HG02885 (cell line): ENCODE measurements at regions not wholly inside any gene's neighbourhood (a gene's known extent, or its start where the extent isn't known, plus 50 kb on each side); places are given as distances from the start of the nearest gene placed in this dataset.
"Not testable (repeated sequence)": the region's sequence is repeated elsewhere in the genome, so short reads cannot be mapped to it uniquely, and the experiment has no call there.

Experiments
- ATAC-seq: cut with Tn5 transposase; IDR thresholded peaks from one replicate; pipeline ENCODE4 v1.9.1; 2021; ENCODE audit warnings: mild to moderate bottlenecking; ENCODE audit not compliant: unreplicated experiment, poor library complexity

- ATAC-seq = not testable (repeated sequence)
Observed at GRCh38 chr2:101645886-101646285, 51.6 kb upstream of the MAP4K4 start.

GRCh38 chr2:101644842-101645383 lies 52.6 kb upstream of the MAP4K4 start:
- ATAC-seq = no peak

- no peak for ATAC-seq
Observed at GRCh38 chr2:101643004-101643524, 54.4 kb upstream of the MAP4K4 start.

DNA sequence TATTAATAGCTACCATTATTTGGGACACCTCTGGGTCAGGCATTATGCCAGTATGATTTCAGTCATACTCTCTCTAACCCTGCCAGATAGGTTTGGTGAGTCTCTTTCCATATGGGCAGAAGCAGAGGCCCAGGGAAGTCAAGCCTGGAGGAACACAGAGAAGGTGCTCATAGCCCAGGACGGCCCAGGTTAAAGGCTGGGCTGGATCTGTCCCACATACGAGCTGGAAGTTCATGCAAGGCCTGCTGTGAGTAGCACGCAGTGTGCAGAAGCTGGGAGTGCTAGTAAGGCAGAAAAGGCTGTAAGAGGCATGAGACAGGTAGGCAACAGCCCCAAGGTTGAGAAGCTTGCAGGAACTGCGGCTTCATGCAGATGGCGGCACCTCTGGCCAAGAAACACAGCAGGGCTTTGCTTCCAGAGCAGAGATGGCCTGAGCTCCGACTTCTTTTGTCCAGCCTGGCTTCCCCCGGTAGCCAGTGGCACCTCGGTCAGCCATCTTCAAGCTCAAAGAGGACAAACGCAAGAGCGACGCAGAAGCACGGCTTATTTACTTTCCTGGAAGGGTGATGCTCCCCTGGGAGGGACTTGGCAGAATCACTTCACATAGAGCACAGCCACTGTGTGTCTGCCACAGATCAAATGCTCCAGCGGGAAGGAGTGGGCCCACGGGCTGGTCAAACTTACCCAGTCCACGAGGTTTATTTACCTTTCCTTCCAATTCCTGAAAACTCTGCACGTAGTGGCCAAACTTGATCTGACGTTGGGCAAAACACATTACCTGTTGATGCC lies 58.5 kb upstream of the MAP4K4 start:
- no peak for ATAC-seq

GRCh38 chr2:101638181-101638711 lies 59.3 kb upstream of the MAP4K4 start:
- ATAC-seq = no peak

DNA sequence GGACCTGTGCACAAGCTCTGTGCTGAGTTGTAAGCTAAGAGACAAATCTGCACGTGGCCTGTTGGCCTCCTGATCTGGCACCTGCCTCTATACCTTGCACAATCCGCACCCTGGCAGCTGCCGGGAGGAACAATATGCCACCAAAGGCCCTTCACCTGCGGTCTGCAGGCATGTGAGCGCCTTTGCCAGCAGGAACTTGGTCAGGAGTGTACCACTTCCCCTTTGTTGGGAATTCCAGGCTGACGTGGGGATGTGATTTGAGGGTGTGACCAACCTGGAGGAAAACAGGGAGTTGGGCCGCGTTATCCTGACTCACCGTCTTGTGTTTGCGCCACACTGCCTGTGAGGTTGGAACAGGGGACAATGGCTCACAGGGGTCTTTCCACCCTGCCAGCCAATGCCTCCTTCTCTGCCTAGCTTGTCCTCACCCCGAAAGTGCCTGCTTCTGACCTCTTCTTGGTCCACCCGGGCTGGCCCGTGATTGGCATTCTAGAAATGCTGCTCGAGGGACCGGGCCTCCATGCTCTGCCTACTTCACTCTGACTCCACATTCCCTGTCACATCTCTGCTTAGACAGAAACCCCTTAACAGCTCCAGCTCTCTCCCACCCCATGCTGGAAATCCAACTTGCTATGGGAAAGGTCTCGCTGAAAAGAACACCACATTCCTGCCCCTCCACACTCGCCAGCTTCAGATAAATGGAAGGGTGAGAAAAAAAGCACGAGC lies 67.1 kb upstream of the MAP4K4 start:
- ATAC-seq = no peak

DNA sequence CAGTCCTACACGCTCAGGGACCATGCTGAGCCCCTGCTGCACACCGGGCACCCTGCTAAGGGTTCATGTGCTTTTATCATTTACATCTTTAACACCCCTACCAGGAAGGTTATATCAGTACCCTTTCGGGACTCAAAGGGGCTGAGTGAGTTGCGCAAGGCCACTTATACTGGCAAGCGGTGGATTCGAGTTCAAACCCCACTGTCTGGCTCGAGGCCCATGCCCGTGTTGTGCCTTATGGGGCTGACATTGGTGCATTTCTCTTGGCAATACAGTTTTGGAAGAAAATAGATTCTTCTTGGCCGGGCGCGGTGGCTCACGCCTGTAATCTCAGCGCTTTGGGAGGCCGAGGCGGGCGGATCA lies 69.5 kb upstream of the MAP4K4 start:
- ATAC-seq = no peak

- ATAC-seq = no peak
Observed at GRCh38 chr2:101627285-101628029, 70.0 kb upstream of the MAP4K4 start.

DNA sequence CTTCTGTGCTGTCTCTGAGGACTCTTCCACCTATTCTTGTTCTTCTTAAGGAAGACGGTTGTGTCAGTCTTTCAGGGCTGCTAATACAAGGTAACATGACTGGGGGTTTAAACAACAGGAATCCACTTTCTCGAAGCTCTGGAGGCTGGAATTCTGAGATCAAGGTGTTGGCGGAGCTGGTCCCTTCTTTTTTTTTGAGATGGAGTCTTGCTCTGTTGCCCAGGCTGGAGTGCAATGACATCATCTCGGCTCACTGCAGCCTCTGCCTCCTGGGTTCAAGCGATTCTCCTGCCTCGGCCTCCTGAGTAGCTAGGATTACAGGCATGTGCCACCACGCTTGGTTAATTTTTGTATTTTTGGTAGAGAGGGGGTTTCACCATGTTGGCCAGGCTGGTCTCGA lies 71.7 kb upstream of the MAP4K4 start:
- not testable (repeated sequence) for ATAC-seq

- peak; percentile 43 for ATAC-seq
Observed at GRCh38 chr2:101625387-101625786, 72.1 kb upstream of the MAP4K4 start.

GRCh38 chr2:101624706-101625332 lies 72.7 kb upstream of the MAP4K4 start:
- ATAC-seq = no peak

DNA sequence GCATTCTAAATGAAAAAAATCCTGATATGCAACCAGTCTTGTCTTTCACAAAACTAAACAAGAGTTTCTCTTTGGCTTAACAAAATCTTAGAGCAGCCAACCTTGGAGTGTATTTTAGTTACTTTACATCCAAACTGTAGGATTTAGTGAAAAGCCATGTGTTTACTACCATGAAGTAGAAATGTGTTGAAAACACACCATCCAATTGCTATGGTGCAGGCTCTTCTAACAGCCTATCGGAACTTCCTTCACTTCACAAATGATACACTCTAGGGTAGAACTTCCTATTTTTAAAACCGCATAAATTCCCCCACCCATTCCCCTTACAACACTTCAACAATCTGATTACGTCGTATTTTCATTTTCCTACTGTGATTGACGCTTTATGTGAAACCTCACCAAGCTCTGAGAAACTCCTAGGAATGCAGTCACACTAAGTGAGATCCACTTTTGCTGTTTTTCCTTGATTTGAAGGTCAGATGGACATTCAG lies 74.4 kb upstream of the MAP4K4 start:
- ATAC-seq = peak; percentile 71

GRCh38 chr2:101622210-101623030 lies 75.1 kb upstream of the MAP4K4 start:
- ATAC-seq = peak; percentile 96

DNA sequence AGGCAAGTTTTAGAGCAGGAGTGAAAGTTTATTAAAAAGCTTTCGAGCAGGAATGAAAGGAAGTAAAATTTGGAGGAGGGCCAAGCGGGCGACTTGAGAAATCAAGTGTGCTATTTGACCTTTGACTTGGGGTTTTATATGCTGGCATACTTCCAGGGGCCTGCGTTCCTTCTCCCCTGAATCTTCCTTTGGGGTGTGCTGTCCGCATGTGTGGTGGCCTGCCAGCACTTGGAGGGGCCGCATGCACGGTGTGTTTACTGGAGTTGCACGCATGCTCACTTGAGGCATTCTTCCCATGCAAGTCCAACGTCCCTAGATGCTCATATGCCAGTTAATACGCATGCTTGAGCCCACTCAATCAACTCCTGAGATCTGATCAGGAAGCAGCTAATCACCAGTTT lies 78.3 kb upstream of the MAP4K4 start:
- ATAC-seq = no peak

GRCh38 chr2:101617796-101618195 lies 79.7 kb upstream of the MAP4K4 start:
- no peak for ATAC-seq

GRCh38 chr2:101617188-101617587 lies 80.3 kb upstream of the MAP4K4 start:
- ATAC-seq = no peak

- ATAC-seq = no peak
Observed at GRCh38 chr2:101614127-101614759, 83.3 kb upstream of the MAP4K4 start.

DNA sequence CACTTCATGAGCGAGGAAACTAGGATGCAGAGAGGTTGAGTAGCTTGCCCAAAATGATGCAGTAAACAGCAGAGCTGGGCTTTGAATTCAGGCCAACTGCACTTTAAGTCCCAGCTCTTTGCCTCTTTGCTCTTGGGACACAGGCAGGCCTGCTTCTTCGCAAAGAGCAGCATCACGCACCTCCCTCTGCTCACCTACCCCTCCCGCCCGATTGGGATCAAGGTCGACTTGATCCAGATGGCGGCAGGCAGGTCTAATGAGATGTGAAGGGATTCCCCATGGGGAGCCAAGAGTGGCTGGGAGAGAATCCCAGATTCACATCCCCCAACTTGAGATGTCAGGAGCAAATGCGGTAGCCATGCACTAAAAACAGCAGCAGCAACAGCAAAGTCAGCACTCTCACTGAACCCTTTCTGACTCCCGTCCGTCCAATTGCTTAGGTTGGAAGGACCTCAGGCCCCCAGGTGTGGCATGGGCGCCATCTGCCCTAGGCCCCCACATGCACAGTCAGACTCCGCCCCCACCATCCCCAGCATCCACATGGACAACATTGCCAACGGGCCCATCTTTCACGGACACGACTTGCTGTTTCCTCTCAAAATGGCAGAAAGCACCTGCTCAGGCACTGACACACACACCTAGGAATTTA lies 84.3 kb upstream of the MAP4K4 start:
- no peak for ATAC-seq
